ENCODE measurements at regions not wholly inside any gene's neighbourhood (a gene's known extent, or its start where the extent isn't known, plus 50 kb on each side); places are given as distances from the start of the nearest gene placed in this dataset.

- ChIA-PET POLR2A (no interaction called here), CTCF (no interaction called here)
- no peak overlapping the region for H3K27ac Mint-ChIP-seq
- no peak for TF ChIP-seq CTCF (IDR thresholded peaks at IDR 0.05)
- H3K27me3 Mint-ChIP-seq, result peaks cover 3% of the 10 kb centered on the region
- intact Hi-C loops (cut with micrococcal nuclease), result no loop called here
- ATAC-seq (no peak), DNase-seq (no peak)
- no peaks in the 10 kb centered on the region for H3K4me1 Mint-ChIP-seq (ENCODE audit: low read depth)
- H3K9me3 Mint-ChIP-seq, result no peaks in the 10 kb centered on the region
- no peaks in the 10 kb centered on the region for H3K36me3 Mint-ChIP-seq (ENCODE audit: low read depth)
- no peak overlapping the region for H3K4me3 Mint-ChIP-seq
These were observed 180.6 kb upstream of the TMTC4 start for GRCh38 chr13:100855151-100855550.

- H3K27ac Mint-ChIP-seq, result no peak overlapping the region
These were observed 179.4 kb upstream of the TMTC4 start for GRCh38 chr13:100854006-100854405.

GRCh38 chr13:100853434-100853833 is 178.8 kb upstream of the TMTC4 start:
- no peak overlapping the region for H3K4me3 Mint-ChIP-seq
- H3K9me3 Mint-ChIP-seq, result no peaks in the 10 kb centered on the region
- TF ChIP-seq CTCF (IDR thresholded peaks at IDR 0.05), result no peak
- ChIA-PET POLR2A (no interaction called here), CTCF (no interaction called here)
- no peaks in the 10 kb centered on the region for H3K36me3 Mint-ChIP-seq (ENCODE audit: low read depth)
- H3K27me3 Mint-ChIP-seq, result peaks cover 3% of the 10 kb centered on the region
- ATAC-seq (no peak), DNase-seq (no peak)
- H3K27ac Mint-ChIP-seq, result no peak overlapping the region
- intact Hi-C loops (cut with micrococcal nuclease), result no loop called here
- H3K4me1 Mint-ChIP-seq (ENCODE audit: low read depth), result no peaks in the 10 kb centered on the region

More at GRCh38 chr13:100854006-100854405, 179.4 kb upstream of the TMTC4 start:
- Mint-ChIP-seq H3K9me3 (no peaks in the 10 kb centered on the region), H3K27me3 (peaks cover 3% of the 10 kb centered on the region), H3K4me1 (ENCODE audit: low read depth) (no peaks in the 10 kb centered on the region), H3K4me3 (no peak overlapping the region), H3K36me3 (ENCODE audit: low read depth) (no peaks in the 10 kb centered on the region)
- DNase-seq, result no peak
- intact Hi-C loops (cut with micrococcal nuclease), result no loop called here
- CTCF ChIA-PET, result no interaction called here
- POLR2A ChIA-PET, result no interaction called here
- no peak for TF ChIP-seq CTCF (IDR thresholded peaks at IDR 0.05)
- ATAC-seq, result no peak

GRCh38 chr13:100852146-100852545 is 177.6 kb upstream of the TMTC4 start:
- TF ChIP-seq CTCF (IDR thresholded peaks at IDR 0.05), result no peak
- H3K4me1 Mint-ChIP-seq (ENCODE audit: low read depth), result no peaks in the 10 kb centered on the region
- no peaks in the 10 kb centered on the region for H3K36me3 Mint-ChIP-seq (ENCODE audit: low read depth)
- DNase-seq (no peak), ATAC-seq (no peak)
- intact Hi-C loops (cut with micrococcal nuclease), result no loop called here
- ChIA-PET POLR2A (no interaction called here), CTCF (no interaction called here)
- peaks cover 3% of the 10 kb centered on the region for H3K27me3 Mint-ChIP-seq
- H3K4me3 Mint-ChIP-seq, result no peak overlapping the region
- H3K27ac Mint-ChIP-seq, result no peak overlapping the region
- H3K9me3 Mint-ChIP-seq, result no peaks in the 10 kb centered on the region

GRCh38 chr13:100848304-100848703 is 173.7 kb upstream of the TMTC4 start:
- Mint-ChIP-seq H3K9me3 (no peaks in the 10 kb centered on the region), H3K36me3 (ENCODE audit: low read depth) (no peaks in the 10 kb centered on the region), H3K4me3 (no peak overlapping the region), H3K4me1 (ENCODE audit: low read depth) (no peaks in the 10 kb centered on the region), H3K27ac (no peak overlapping the region), H3K27me3 (peaks cover 2% of the 10 kb centered on the region)
- intact Hi-C loops (cut with micrococcal nuclease), result no loop called here
- ChIA-PET POLR2A (no interaction called here), CTCF (interaction anchor here (1.5 kb wide), 1 partner anchor 276 kb away, joined by 4 read pairs; no protein-coding TSS in a partner anchor)
- peak; percentile 6 for DNase-seq
- no peak for TF ChIP-seq CTCF (IDR thresholded peaks at IDR 0.05)
- ATAC-seq, result no peak

All from activated CD8-positive, alpha-beta T cell treated with anti-CD3 and anti-CD28 coated beads for 36 hours (primary cell).